Effector CD8-positive, alpha-beta T cell (primary cell): ENCODE measurements at regions not wholly inside any gene's neighbourhood (a gene's known extent, or its start where the extent isn't known, plus 50 kb on each side); places are given as distances from the start of the nearest gene placed in this dataset.

ENCODE experiments used
- DNase-seq: peaks from one replicate; lab custom pipeline; 2025; lab: John Stamatoyannopoulos, UW

DNA sequence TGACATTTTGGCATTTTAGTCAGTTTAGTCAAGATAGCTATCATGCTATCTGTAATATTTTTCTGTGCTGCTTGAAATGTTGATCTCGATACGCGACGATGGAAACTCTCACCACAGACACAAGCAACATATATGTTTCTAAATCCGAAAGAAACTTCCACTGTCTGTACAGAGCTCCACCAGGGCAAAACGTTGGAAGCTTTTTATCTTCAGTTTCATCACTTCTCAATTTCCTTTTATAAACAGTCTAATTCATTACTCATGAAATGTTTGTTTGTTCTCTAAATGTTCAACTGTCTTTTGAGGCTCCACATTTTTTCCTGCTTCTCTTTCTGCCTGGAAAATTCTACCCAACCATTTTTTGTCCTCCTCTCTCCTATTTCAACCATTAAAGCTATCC lies 737.6 kb downstream of the SLC16A7 start:
- DNase-seq, result no peak

- no peak for DNase-seq
Measured at GRCh38 chr12:60335745-60336144, 739.9 kb downstream of the SLC16A7 start.

GRCh38 chr12:60337839-60338549 lies 742.2 kb downstream of the SLC16A7 start:
- DNase-seq, result no peak

GRCh38 chr12:60345442-60345841 lies 749.6 kb downstream of the SLC16A7 start:
- no peak for DNase-seq

- no peak for DNase-seq
Measured at GRCh38 chr12:60349232-60349978, 753.6 kb downstream of the SLC16A7 start.

GRCh38 chr12:60387356-60387755 lies 791.5 kb downstream of the SLC16A7 start:
- DNase-seq, result no peak

DNA sequence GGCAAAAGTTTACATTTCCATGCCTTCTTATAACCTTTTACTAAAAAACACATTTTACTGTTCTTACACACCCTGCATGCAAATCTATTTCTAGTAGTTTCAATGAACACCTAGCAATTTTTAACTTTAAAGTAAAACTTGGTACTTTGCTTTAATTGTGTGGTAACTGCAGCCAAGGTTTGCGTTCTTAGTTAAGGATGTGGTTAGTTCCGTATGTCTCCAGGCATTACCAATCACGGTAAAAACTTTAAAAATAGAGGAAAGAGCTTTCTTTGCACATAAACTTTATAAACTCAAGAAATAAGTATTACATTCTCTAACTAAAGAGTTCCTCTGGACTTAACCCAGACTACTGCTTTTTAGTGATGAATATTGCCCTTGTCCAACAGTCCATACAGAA lies 795.2 kb downstream of the SLC16A7 start:
- DNase-seq, result no peak

DNA sequence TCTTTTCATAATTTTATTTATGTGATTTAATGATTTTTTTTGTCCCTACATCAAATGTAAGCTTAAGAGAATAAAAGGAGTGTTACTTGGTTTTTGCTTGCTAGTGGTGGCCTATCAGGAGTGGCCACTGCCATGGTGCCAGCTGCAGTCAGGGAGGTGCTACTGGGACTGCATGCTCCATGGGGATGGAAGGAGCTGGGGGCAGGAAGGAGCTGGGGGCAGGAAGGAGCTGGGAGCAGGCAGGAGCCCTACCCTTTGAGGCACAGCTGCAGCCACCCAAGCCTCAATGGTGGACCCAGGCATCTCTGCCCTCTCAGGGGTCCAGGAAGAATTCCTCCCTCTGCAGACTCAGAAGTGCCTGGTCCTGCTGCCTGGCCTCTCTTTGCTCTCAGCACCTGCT lies 796.0 kb downstream of the SLC16A7 start:
- no peak for DNase-seq

- DNase-seq, result no peak
Measured at GRCh38 chr12:60393093-60393492, 797.3 kb downstream of the SLC16A7 start.

DNA sequence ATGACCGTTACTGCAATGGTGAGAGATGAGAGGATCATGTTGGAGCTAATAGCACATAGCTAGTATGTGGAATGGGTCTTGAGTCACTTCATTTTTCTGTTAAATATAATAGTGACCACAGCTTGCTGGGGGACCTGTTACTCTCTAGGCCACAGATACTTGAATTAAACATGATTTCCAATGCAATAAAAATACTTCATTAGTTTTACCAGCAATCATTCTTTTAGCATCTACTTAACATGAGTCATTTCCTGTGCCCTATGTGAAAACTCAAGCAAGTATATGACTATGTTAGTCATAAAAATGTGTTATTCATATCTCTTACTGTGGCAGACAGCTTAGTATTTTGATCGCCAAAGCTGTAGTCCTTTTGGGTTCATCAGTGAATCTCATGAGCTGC lies 798.8 kb downstream of the SLC16A7 start:
- DNase-seq, result no peak

- no peak for DNase-seq
Measured at GRCh38 chr12:60398547-60398946, 802.7 kb downstream of the SLC16A7 start.

- DNase-seq, result no peak
Measured at GRCh38 chr12:60399064-60399463, 803.2 kb downstream of the SLC16A7 start.

DNA sequence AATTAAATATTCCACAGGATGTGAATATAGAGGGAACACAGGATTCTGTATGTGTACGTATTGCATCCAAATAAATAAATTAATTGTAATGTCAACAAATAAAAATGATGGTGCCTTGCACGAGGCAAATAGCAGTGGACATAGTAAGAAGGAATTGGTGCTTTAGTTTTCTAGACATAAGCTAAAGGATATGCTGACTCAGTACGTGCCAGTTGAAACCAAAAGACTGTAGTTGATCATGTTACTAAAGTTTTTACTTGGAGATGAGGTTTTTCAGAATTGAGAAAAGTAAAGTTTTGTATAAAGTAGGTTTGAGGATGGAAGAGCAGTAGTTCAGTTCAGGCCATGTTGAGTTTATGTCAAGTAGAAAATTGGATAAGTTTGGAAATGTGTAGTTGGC lies 807.2 kb downstream of the SLC16A7 start:
- DNase-seq, result no peak

- DNase-seq, result no peak
Measured at GRCh38 chr12:60415351-60415750, 819.5 kb downstream of the SLC16A7 start.

DNA sequence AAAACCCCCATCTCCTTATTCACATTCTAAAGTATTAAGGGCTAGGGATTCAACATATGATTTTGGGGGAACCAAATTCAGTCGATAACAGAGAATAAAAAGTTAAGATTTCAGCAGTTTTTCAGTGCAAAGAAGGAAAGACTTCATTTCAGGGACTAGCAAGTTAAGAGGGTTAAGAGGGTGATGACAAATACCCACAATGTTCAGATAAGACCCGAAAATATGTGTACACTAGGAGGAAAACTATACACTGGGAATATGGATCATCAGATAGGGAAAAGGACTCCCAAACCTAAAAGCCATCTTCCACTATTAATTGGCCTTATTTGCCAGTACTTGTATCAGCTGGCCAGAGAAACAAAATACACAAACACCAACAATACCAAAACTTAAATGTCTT lies 824.2 kb downstream of the SLC16A7 start:
- DNase-seq, result no peak

DNA sequence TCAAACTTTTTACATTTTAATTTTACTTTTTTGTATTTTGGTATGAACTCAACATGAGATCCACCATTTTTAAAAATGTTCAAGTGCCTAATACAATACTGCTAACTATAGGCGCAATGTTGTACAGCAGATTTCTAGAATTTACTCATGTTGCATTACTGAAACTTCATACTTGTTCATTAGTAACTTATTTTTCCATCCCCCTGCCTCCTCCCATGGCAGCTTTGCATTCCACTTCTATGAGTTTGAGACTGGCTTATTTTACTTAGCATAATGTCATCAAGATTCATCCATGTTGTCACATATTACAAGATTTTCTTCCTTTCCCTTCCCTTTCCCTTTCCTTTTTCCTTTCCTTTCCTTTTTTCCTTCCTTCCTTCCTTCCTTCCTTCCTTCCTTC lies 825.9 kb downstream of the SLC16A7 start:
- DNase-seq, result no peak

- no peak for DNase-seq
Measured at GRCh38 chr12:60437297-60437696, 841.5 kb downstream of the SLC16A7 start.

DNA sequence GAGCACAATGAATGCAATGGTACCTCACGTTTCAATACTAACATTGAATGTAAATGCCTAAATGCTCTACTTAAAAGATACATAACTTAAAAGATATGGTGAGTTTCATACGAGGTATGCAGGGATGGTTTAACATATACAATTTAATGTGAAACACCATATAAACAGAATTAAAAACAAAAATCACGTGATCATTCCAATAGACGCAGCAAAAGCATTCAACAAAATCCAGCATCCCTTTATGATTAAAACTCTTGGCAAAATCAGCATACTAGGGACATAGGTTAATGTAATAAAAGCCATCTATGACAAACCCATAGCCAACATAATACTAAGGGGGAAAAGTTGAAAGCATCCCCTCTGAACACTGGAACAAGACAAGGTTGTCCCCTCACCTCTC lies 845.7 kb downstream of the SLC16A7 start:
- DNase-seq, result no peak

DNA sequence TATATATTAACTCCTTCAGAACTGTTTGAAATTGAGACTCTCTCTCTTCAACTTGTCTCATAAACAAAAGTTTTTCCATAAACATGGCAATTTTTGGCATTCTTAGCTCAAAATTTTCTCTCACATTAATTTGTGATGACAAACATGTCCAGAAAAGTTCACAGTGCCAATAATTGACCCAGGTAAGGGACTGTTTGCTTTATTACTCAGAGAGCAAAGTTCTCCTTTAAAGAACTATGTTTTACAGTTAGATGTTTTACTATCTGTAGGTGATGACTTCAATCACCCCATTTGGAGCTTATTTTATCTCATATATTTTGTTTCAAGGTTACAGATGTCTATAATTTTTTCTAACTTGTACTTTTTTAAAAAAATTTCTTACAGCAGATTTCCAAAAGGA lies 855.6 kb downstream of the SLC16A7 start:
- DNase-seq, result no peak

DNA sequence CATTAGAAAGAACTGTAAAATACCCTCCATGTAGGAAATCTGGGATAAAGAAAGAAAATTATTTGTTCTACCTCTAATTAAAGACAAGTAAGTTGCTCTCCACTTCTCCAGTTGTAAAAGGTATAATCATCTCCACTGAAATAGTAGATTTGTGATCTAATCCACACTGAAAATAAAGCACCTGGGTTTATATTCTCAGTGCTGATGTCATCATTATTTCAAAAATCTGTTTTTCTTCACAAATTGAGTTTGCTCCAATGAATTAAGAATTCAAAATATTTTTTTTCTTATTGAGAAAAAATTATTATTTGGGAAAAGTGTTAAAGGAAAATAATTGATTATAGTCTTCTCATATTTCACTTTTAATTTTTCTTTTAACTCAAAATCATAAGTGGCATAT lies 869.2 kb downstream of the SLC16A7 start:
- DNase-seq, result no peak

DNA sequence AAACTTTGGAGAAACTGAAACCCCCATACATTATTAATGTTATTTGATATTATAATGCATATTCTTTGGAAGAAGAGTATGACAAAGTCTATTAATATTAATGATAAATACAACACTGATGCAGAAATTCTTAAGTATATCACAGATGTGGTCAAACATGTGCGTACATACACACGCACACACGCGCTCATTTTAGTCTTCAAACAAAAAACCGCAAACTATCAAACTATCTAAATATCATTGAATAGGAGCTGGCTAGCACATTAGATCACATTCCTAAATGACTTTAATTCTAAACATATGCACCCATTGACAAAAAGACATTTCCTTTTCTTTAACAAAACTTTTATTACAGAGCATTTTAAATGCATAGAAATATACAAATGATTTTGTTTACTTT lies 872.7 kb downstream of the SLC16A7 start:
- DNase-seq, result no peak

DNA sequence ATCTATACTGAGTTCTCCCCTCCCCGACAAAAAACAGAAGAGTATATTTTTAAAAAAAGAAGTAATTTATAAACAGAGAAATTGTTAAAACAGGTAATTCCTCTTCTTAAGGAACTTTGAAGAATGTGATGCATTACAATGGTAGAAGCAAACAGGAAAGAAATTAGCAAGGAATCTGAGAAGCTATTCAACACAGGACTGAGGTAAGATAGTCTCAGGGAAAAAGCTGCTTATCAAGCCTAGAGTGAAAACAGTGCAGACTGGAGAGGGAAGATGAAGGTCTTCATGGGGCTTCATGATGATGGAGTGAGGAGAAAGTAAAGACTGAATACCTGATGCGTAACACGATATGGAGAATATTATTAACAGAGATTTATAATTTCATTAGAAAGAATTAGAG lies 880.0 kb downstream of the SLC16A7 start:
- DNase-seq, result no peak

GRCh38 chr12:60487284-60487683 lies 891.5 kb downstream of the SLC16A7 start:
- DNase-seq, result no peak

DNA sequence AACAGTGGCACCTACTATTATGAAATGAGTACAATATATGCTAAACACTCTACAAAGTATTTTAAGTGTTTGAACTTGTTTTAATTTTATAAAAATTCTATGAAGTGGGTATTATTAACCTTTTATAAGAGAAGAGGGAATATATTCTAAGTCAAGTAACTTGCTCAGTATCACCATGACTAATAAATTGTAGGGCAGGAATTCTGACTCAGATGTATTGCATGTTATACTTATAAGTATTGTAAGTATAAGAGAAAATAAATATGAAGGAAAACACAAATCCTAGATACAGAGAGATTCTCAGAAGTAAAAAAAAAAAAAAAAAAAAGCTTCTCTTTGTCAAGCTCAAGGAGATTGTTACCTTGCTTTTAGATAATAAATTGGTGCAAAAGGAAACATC lies 893.2 kb downstream of the SLC16A7 start:
- no peak for DNase-seq
